Adrenal gland (tissue), 5 donors: ENCODE measurements at regions not wholly inside any gene's neighbourhood (a gene's known extent, or its start where the extent isn't known, plus 50 kb on each side); places are given as distances from the start of the nearest gene placed in this dataset.

ENCODE experiments used
- CTCF ChIP-seq, 6 experiments: fragments of 450-650 bp in 4 of 6; fragments of 200-600 bp in 2 of 6; sonication (generic) in 1 of 6; IDR thresholded peaks; 1 replicate in 5 of 6; 2 replicates in 1 of 6; pipeline versions ENCODE4 v1.5.1 to v1.8.0; 2016 to 2021; ENCODE audit warnings: antibody characterized with exemption in 6 of 6, mild to moderate bottlenecking in 2 of 6, moderate library complexity in 1 of 6
- POLR2A ChIP-seq, 2 donors: fragments of 450-650 bp; IDR thresholded peaks; one replicate each; pipeline ENCODE4 v1.6.1; 2017; ENCODE audit warnings: antibody characterized with exemption in 2 of 2, mild to moderate bottlenecking in 2 of 2, moderate library complexity in 1 of 2
- donor health status: DM: no; HTN: no; CAD: no.

DNA sequence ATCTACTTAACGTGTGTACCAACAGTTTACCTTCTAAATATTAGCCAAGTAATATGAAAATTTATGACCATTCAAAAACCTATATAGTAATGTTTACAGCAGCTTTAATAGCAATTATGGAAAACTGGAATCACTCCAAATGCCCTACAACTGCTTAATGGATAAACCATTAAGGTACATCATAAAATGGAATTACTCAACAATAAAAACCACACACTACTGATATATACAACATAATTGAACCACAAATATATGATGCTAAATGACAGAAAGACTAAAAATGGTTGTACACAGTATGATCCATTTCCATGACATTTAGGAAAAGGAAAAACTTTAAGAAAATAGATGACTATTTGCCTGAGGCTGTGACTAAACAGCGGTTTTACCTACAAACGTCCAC, 467.1 kb upstream of the EPHA6 start:
- TF ChIP-seq CTCF (IDR thresholded peaks at IDR 0.05) = no peak
- TF ChIP-seq POLR2A (IDR thresholded peaks at IDR 0.05) = no peak
